Stomach (tissue), 4 donors: ENCODE measurements at regions not wholly inside any gene's neighbourhood (a gene's known extent, or its start where the extent isn't known, plus 50 kb on each side); places are given as distances from the start of the nearest gene placed in this dataset.

Experiments used
- EP300 ChIP-seq: sonication (generic); formaldehyde crosslinking; IDR thresholded peaks from one replicate; pipeline ENCODE4 v1.6.1; 2017; ENCODE audit warnings: antibody characterized with exemption
- POLR2A ChIP-seq, 4 donors: fragments of 450-650 bp; IDR thresholded peaks; one replicate each; pipeline ENCODE4 v1.6.1; 2016; ENCODE audit warnings: antibody characterized with exemption in 4 of 4, control low read depth in 2 of 4, mild to moderate bottlenecking in 1 of 4, moderate library complexity in 1 of 4
- POLR2AphosphoS5 ChIP-seq, 3 donors: sonication (generic); formaldehyde crosslinking; IDR thresholded peaks; one replicate each; pipeline ENCODE4 v1.6.1; 2016; ENCODE audit warnings: antibody characterized with exemption in 3 of 3
- TF ChIP-seq, protein P1 (sequence below), 7 experiments: fragments of 450-650 bp in 4 of 7; fragments of 200-600 bp in 3 of 7; sonication (generic) in 3 of 7; IDR thresholded peaks; one replicate each; pipeline ENCODE4 v1.5.1; 2016 to 2019; ENCODE audit warnings: antibody characterized with exemption in 7 of 7, control low read depth in 2 of 7, mild to moderate bottlenecking in 1 of 7

- TF ChIP-seq, protein P1, sequence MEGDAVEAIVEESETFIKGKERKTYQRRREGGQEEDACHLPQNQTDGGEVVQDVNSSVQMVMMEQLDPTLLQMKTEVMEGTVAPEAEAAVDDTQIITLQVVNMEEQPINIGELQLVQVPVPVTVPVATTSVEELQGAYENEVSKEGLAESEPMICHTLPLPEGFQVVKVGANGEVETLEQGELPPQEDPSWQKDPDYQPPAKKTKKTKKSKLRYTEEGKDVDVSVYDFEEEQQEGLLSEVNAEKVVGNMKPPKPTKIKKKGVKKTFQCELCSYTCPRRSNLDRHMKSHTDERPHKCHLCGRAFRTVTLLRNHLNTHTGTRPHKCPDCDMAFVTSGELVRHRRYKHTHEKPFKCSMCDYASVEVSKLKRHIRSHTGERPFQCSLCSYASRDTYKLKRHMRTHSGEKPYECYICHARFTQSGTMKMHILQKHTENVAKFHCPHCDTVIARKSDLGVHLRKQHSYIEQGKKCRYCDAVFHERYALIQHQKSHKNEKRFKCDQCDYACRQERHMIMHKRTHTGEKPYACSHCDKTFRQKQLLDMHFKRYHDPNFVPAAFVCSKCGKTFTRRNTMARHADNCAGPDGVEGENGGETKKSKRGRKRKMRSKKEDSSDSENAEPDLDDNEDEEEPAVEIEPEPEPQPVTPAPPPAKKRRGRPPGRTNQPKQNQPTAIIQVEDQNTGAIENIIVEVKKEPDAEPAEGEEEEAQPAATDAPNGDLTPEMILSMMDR (IDR thresholded peaks at IDR 0.05) = no peak
- no peak for TF ChIP-seq EP300
- TF ChIP-seq POLR2A (IDR thresholded peaks at IDR 0.05) = no peak
- no peak for TF ChIP-seq POLR2AphosphoS5 (IDR thresholded peaks at IDR 0.05)
Observed at GRCh38 chrX:43016021-43016420, 238.1 kb upstream of the PPP1R2C start.
